ENCODE measurements at regions not wholly inside any gene's neighbourhood (a gene's known extent, or its start where the extent isn't known, plus 50 kb on each side); places are given as distances from the start of the nearest gene placed in this dataset.
"Not testable (repeated sequence)": the region's sequence is repeated elsewhere in the genome, so short reads cannot be mapped to it uniquely, and the experiment has no call there.

DNA sequence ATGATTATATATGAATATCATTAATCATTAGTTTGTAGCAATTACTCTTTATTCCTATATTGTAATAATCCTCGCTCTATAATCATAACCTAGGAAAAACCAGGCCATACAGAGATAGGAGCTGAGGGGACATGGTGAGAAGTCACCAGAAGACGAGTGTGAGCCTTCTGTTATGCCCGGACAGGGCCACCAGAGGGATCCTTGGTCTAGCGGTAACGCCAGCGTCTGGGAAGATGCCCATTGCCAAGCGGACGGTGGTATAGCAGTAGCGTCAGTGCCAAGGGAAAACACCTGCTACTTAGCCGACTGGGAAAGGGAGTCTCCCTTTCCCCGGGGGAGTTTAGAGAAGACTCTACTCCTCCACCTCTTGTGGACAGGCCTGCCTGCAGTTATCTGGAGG lies 1347.6 kb downstream of the GATA3 start:
- TF ChIP-seq, protein P1, sequence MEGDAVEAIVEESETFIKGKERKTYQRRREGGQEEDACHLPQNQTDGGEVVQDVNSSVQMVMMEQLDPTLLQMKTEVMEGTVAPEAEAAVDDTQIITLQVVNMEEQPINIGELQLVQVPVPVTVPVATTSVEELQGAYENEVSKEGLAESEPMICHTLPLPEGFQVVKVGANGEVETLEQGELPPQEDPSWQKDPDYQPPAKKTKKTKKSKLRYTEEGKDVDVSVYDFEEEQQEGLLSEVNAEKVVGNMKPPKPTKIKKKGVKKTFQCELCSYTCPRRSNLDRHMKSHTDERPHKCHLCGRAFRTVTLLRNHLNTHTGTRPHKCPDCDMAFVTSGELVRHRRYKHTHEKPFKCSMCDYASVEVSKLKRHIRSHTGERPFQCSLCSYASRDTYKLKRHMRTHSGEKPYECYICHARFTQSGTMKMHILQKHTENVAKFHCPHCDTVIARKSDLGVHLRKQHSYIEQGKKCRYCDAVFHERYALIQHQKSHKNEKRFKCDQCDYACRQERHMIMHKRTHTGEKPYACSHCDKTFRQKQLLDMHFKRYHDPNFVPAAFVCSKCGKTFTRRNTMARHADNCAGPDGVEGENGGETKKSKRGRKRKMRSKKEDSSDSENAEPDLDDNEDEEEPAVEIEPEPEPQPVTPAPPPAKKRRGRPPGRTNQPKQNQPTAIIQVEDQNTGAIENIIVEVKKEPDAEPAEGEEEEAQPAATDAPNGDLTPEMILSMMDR (IDR thresholded peaks at IDR 0.05; ENCODE audit: low read depth, low read length, poor library complexity, severe bottlenecking) = not testable (repeated sequence)
- not testable (repeated sequence) for TF ChIP-seq EZH2phosphoT487 (IDR thresholded peaks at IDR 0.05; ENCODE audit: borderline replicate concordance, low read length)

Measured in DOHH2 (cell line).